K562 (cell line): ENCODE measurements at regions not wholly inside any gene's neighbourhood (a gene's known extent, or its start where the extent isn't known, plus 50 kb on each side); places are given as distances from the start of the nearest gene placed in this dataset.

Source experiments
- CTCF ChIP-seq, 3 experiments: IDR thresholded peaks in 2 of 3; conservative IDR thresholded peaks in 1 of 3; 2 replicates each; pipeline ENCODE4 v1.5.1; 2011 to 2012; ENCODE audit warnings: low read length in 3 of 3, mild to moderate bottlenecking in 3 of 3, control low read depth in 2 of 3, improper control_type of control experiment in 1 of 3, inconsistent platforms in 1 of 3, low read depth in 1 of 3, mixed read lengths in 1 of 3, moderate library complexity in 1 of 3; ENCODE audit not compliant: insufficient read depth in 2 of 3
- FOXP1 ChIP-seq: sonication (generic); formaldehyde crosslinking; IDR thresholded peaks from 2 replicates; pipeline ENCODE4 v1.8.0; 2022; ENCODE audit warnings: mild to moderate bottlenecking, missing genetic modification reagents
- GTF2F1 ChIP-seq: IDR thresholded peaks from 2 replicates; pipeline ENCODE4 v1.6.1; 2011; ENCODE audit warnings: low read depth, low read length, improper control_type of control experiment
- HDAC3 ChIP-seq: fragments of 450-650 bp; IDR thresholded peaks from 2 replicates; pipeline ENCODE4 v1.6.1; 2018; ENCODE audit warnings: borderline replicate concordance, mild to moderate bottlenecking, moderate library complexity; ENCODE audit not compliant: partially characterized antibody
- MIER1 ChIP-seq: fragments of 450-650 bp; IDR thresholded peaks from 2 replicates; pipeline ENCODE4 v1.6.1; 2016; ENCODE audit warnings: antibody characterized with exemption, mild to moderate bottlenecking, low read depth
- REST ChIP-seq, 2 experiments: fragments of 450-650 bp; formaldehyde crosslinking in 1 of 2; IDR thresholded peaks; 2 replicates each; pipeline versions ENCODE4 v1.4.0 to v1.6.1; 2014 to 2020; ENCODE audit warnings: mild to moderate bottlenecking in 2 of 2, borderline replicate concordance in 1 of 2, low read depth in 1 of 2
- TAF1 ChIP-seq: IDR thresholded peaks from 2 replicates; pipeline ENCODE4 v1.6.1; 2011; ENCODE audit warnings: mild to moderate bottlenecking, low read length, moderate library complexity; ENCODE audit not compliant: insufficient read depth, control insufficient read depth, severe bottlenecking; ENCODE audit errors: extremely low read depth
- ZNF140 ChIP-seq: fragments of 250-450 bp; sonication (Bioruptor Pico); IDR thresholded peaks from 2 replicates; pipeline ENCODE4 v1.8.0; 2021; ENCODE audit warnings: moderate library complexity, mild to moderate bottlenecking, inconsistent platforms
- ZNF232 ChIP-seq: sonication (generic); formaldehyde crosslinking; IDR thresholded peaks from 2 replicates; pipeline ENCODE4 v1.8.0; 2022; ENCODE audit warnings: mild to moderate bottlenecking, missing genetic modification reagents
- TF ChIP-seq, protein P1 (sequence below): fragments of 450-650 bp; IDR thresholded peaks from 2 replicates; pipeline ENCODE4 v1.6.1; 2016

GRCh38 chr18:39166776-39167175 is 1601.2 kb upstream of the CELF4 start:
- TF ChIP-seq MIER1 (no peak), GTF2F1 (no peak), FOXP1 (CRISPR knock-in tag) (no peak), TAF1 (no peak), ZNF140 (CRISPR knock-in tag) (no peak), ZNF232 (no peak), REST (IDR thresholded peaks at IDR 0.05; ENCODE audit: borderline replicate concordance) (no peak), REST (CRISPR knock-in tag; IDR thresholded peaks at IDR 0.05; ENCODE audit: low read depth) (no peak), CTCF (IDR thresholded peaks at IDR 0.05 in 2 of 3, conservative IDR thresholded peaks at IDR 0.05 in 1 of 3; ENCODE audit: insufficient read depth in 2 of 3, low read depth in 1 of 3, low read length in 3 of 3) (no peak), HDAC3 (no peak)
- TF ChIP-seq, protein P1, sequence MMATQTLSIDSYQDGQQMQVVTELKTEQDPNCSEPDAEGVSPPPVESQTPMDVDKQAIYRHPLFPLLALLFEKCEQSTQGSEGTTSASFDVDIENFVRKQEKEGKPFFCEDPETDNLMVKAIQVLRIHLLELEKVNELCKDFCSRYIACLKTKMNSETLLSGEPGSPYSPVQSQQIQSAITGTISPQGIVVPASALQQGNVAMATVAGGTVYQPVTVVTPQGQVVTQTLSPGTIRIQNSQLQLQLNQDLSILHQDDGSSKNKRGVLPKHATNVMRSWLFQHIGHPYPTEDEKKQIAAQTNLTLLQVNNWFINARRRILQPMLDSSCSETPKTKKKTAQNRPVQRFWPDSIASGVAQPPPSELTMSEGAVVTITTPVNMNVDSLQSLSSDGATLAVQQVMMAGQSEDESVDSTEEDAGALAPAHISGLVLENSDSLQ, result no peak
